ENCODE measurements at regions not wholly inside any gene's neighbourhood (a gene's known extent, or its start where the extent isn't known, plus 50 kb on each side); places are given as distances from the start of the nearest gene placed in this dataset.
A peak's percentile ranks its signal among the peaks of the same experiment; 100 is the strongest.

DNA sequence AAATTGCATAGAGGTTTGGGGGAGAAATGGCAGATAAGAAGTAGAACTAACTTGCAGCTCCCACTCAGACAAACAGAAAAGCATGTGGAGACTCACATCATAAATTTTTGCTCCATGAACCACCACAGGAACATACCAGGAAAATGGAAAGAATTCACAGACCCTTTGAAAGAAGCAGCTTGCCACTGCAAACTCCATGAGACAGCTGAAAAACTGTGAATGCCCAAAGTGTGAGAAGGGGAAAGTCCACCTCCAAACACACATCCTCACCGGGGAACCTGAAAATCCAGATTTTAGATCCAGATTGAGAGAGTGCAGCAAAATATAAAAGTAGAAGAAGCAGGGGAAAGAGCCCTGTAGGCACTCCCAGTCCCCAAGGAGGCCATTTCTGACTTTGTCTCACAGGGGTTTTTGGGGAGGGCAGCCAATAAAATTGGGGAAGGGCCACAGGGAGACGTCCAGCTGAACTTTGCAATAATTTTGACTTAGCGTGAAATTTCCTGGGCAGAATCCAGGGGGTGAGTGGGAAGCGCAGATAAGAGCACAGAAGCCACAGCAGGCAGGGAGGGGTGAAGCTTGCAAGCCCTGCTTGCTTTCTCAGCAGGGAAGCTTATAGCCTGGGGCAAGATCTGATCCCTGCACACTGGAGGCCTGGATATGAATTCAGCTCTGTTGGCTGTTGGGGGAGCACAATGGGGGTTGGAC, 183.4 kb upstream of the UBE2E2 start:
- ChIA-PET POLR2A (no interaction called here), CTCF (interaction anchor here (0.9 kb wide), 1 partner anchor 8 kb away, joined by 4 read pairs; no protein-coding TSS in a partner anchor)
- no peaks in the 10 kb centered on the region for H3K36me3 Mint-ChIP-seq (ENCODE audit: low read depth)
- no peak for DNase-seq
- H3K27me3 Mint-ChIP-seq, result no peaks in the 10 kb centered on the region
- no peaks in the 10 kb centered on the region for H3K4me1 Mint-ChIP-seq
- peaks cover 8% of the 10 kb centered on the region for H3K9me3 Mint-ChIP-seq
- H3K27ac Mint-ChIP-seq, result no peak overlapping the region
- H3K4me3 Mint-ChIP-seq, result no peak overlapping the region

DNA sequence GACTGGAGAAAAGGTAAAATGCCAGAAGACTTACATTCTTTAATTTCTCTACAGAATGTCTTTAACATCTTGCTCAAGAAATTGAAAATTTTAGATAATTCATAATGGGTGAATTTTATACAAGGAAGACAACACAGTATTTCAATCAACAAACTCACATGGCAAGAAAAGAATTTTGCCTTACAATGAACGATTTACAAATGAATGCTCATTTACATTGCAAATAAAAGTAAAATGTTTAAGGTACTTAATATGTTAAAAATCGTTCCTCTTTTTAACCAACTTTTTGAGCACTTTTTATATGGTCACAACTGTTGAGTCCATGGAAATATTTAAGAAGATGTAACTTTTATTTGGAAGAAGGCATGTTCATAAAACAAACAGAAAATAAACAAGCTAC, 174.8 kb upstream of the UBE2E2 start:
- Mint-ChIP-seq H3K27me3 (no peaks in the 10 kb centered on the region), H3K4me3 (no peak overlapping the region), H3K36me3 (ENCODE audit: low read depth) (no peaks in the 10 kb centered on the region), H3K9me3 (peaks cover 2% of the 10 kb centered on the region), H3K4me1 (no peaks in the 10 kb centered on the region), H3K27ac (no peak overlapping the region)
- POLR2A ChIA-PET, result no interaction called here
- CTCF ChIA-PET, result interaction anchor here (1.3 kb wide), 1 partner anchor 8 kb away, joined by 4 read pairs; no protein-coding TSS in a partner anchor
- DNase-seq, result no peak

DNA sequence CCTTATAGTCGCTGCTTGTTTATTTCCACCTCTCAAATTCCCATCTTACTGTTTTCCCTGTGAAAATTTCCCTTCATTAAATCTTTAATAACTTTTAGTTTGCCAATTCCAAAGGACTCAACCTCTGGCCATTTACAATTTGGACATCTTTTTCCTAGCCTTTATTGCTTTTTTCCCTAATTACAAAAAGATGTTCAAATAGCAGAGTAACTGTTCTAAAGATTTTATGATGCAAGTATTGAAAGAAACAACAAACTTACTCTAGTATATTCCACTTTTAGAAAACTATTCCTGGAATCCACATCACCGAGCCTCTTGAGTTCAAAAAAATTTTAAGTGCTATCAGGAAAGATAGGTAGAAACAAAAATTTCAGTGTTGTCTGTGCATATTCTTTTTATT, 174.1 kb upstream of the UBE2E2 start:
- no peaks in the 10 kb centered on the region for H3K4me1 Mint-ChIP-seq
- ChIA-PET CTCF (interaction anchor here (1.3 kb wide), 1 partner anchor 9 kb away, joined by 4 read pairs; no protein-coding TSS in a partner anchor), POLR2A (no interaction called here)
- peaks cover 2% of the 10 kb centered on the region for H3K9me3 Mint-ChIP-seq
- no peak for DNase-seq
- H3K27ac Mint-ChIP-seq, result no peak overlapping the region
- H3K27me3 Mint-ChIP-seq, result no peaks in the 10 kb centered on the region
- no peak overlapping the region for H3K4me3 Mint-ChIP-seq
- no peaks in the 10 kb centered on the region for H3K36me3 Mint-ChIP-seq (ENCODE audit: low read depth)

DNA sequence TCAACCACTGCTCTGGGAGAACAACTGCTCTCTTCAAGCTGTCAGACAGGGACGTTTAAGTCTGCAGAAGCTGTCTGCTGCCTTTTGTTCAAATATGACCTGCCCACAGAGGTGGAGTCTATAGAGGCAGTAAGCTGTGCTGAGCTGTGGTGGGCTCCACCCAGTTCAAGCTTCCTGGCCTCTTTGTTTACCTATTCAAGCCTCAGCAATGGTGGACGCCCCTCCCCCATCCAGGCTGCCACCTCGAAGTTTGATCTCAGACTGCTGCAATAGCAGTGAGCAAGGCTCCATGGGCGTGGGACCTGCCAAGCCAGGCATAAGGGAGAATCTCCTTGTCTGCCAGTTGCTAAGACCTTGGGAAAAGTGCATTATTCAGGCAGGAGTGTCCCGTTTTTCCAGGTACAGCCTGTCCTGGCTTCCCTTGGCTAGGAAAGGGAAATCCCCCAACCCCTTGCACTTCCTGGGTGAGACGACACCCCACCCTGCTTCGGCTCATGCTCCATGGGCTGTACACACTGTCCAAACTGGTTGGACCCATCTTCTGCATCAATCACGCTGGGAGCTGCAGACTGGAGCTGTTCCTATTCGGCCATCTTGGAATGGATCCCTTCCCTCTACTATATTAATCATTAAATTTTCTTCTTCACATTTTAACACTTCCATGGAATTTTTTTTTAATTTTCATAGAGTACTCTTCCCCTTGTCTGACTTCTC, 167.0 kb upstream of the UBE2E2 start:
- no peaks in the 10 kb centered on the region for H3K36me3 Mint-ChIP-seq (ENCODE audit: low read depth)
- no peaks in the 10 kb centered on the region for H3K27me3 Mint-ChIP-seq
- CTCF ChIA-PET, result no interaction called here
- DNase-seq, result peak; percentile 36
- peaks cover 9% of the 10 kb centered on the region for H3K9me3 Mint-ChIP-seq
- peaks cover 7% of the 10 kb centered on the region for H3K4me1 Mint-ChIP-seq
- POLR2A ChIA-PET, result no interaction called here
- peak overlapping the region; percentile 44 for H3K27ac Mint-ChIP-seq
- no peak overlapping the region for H3K4me3 Mint-ChIP-seq

DNA sequence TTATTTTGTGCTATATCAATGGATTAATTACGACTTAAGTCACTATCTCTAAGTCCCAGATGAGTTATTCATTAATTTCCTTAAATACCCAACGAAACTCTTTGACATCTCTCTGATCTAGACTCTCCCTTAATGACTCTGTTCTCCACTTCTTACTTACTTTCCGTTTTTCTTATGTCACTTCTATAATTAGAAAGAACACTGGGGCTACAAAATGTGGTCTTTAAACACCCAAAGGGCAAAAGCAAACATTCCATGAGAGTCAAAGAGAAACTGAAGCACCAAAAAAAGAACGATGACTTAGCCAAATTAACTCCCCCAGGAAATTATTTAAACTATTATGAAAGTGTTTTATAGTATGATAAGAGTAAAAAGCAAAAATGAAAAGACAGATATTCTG, 166.4 kb upstream of the UBE2E2 start:
- Mint-ChIP-seq H3K36me3 (ENCODE audit: low read depth) (no peaks in the 10 kb centered on the region), H3K9me3 (peaks cover 9% of the 10 kb centered on the region)

DNA sequence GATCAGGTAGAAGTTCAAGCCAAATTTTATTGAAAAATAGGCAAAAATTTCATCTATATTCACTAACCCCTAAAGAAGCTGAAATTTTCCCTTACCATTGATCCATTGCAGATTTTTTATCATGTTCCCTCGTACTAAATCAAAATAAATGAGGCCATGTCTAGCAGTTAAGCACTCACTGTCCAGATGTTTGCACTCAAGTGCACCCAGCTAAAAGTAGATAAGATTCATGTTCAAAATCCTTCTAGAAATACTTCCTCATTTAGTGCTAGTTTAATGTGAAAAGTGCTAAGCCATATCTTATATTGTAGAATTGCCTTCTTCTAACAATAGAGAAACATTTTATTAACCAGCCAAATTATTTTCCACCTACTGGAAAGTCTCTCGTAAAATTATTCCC, 164.7 kb upstream of the UBE2E2 start:
- Mint-ChIP-seq H3K4me3 (no peak overlapping the region), H3K36me3 (ENCODE audit: low read depth) (no peaks in the 10 kb centered on the region), H3K27me3 (no peaks in the 10 kb centered on the region), H3K9me3 (peaks cover 9% of the 10 kb centered on the region), H3K27ac (no peak overlapping the region), H3K4me1 (peaks cover 7% of the 10 kb centered on the region)
- no peak for DNase-seq
- ChIA-PET CTCF (no interaction called here), POLR2A (no interaction called here)

More for the DNA sequence above, 166.4 kb upstream of the UBE2E2 start:
- H3K4me3 Mint-ChIP-seq, result no peak overlapping the region
- ChIA-PET POLR2A (no interaction called here), CTCF (no interaction called here)
- DNase-seq, result no peak
- no peaks in the 10 kb centered on the region for H3K27me3 Mint-ChIP-seq
- no peak overlapping the region for H3K27ac Mint-ChIP-seq
- peaks cover 7% of the 10 kb centered on the region for H3K4me1 Mint-ChIP-seq

GRCh38 chr3:23041918-23042696, 161.0 kb upstream of the UBE2E2 start:
- CTCF ChIA-PET, result no interaction called here
- POLR2A ChIA-PET, result no interaction called here
- H3K27ac Mint-ChIP-seq, result no peak overlapping the region
- H3K4me3 Mint-ChIP-seq, result no peak overlapping the region
- H3K27me3 Mint-ChIP-seq, result no peaks in the 10 kb centered on the region
- peaks cover 11% of the 10 kb centered on the region for H3K9me3 Mint-ChIP-seq
- no peaks in the 10 kb centered on the region for H3K4me1 Mint-ChIP-seq
- no peaks in the 10 kb centered on the region for H3K36me3 Mint-ChIP-seq (ENCODE audit: low read depth)
- no peak for DNase-seq

DNA sequence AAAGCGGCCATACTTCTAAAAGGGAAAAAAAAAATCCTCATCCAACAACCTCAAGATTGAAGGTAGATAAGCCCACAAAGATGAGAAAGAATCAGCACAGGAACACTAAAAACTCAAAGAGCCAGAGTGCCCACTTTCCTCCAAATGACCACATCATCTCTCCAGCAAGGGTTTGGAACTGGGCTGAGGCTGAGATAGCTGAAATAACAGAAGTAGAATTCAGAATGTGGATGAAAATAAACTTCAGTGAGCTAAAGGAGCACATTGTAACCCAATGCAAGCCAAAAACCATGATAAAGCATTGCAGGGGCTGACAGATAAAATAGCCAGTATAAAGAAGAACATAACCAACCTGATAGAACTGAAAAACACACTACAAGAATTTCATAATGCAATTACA, 158.7 kb upstream of the UBE2E2 start:
- Mint-ChIP-seq H3K9me3 (peaks cover 11% of the 10 kb centered on the region), H3K4me1 (no peaks in the 10 kb centered on the region), H3K27ac (no peak overlapping the region)

GRCh38 chr3:23046536-23046935, 156.6 kb upstream of the UBE2E2 start:
- no peak overlapping the region for H3K27ac Mint-ChIP-seq
- no peak for DNase-seq
- ChIA-PET CTCF (no interaction called here), POLR2A (no interaction called here)
- no peaks in the 10 kb centered on the region for H3K4me1 Mint-ChIP-seq
- H3K9me3 Mint-ChIP-seq, result peaks cover 11% of the 10 kb centered on the region
- no peak overlapping the region for H3K4me3 Mint-ChIP-seq
- H3K27me3 Mint-ChIP-seq, result no peaks in the 10 kb centered on the region
- H3K36me3 Mint-ChIP-seq (ENCODE audit: low read depth), result no peaks in the 10 kb centered on the region

More for the DNA sequence above, 158.7 kb upstream of the UBE2E2 start:
- ChIA-PET POLR2A (no interaction called here), CTCF (no interaction called here)
- H3K4me3 Mint-ChIP-seq, result no peak overlapping the region
- no peak for DNase-seq
- H3K36me3 Mint-ChIP-seq (ENCODE audit: low read depth), result no peaks in the 10 kb centered on the region
- no peaks in the 10 kb centered on the region for H3K27me3 Mint-ChIP-seq

DNA sequence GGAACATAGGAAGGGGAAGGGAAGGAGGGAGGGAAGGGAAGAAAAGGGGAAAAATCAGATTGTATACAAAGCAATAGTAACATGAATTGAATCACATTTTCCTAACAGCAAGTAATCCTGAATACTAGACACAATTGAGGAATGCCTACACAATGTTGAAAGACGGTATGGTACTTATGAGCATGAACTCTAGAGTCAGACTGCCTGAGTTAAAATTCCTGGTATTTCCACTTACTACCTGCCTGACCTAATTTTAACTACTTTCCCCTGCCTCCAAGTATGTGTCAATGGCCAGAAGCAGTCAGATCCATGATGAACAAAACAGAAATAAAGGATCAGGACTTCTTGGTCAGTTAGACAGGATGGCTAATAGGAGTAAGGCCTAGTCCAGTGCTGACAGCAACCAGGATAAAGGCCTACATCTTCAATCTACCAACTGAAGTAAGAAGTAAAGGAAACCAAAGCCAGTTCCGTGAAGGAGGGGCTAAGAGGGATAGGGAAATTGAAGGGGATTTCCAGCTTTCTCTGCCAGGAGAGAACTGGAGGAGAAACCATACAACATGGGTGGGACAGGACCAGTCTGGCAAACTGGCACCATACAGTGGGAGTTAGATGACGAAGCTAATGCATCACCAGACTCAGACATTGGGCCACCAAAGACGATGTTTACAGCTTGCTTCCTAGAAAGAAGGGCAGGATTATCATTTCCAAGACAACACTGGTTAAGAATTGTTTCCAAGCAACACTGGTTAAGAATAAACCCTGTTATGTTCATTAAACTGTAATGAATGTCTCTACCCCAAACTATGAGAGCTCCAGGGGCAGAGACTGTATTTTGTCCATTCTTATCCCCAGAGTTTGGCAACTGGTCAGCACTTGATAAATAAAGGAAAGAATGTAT, 151.6 kb upstream of the UBE2E2 start:
- H3K36me3 Mint-ChIP-seq (ENCODE audit: low read depth), result no peaks in the 10 kb centered on the region
- ChIA-PET POLR2A (no interaction called here), CTCF (no interaction called here)
- DNase-seq, result no peak
- H3K4me3 Mint-ChIP-seq, result no peak overlapping the region
- no peak overlapping the region for H3K27ac Mint-ChIP-seq
- H3K4me1 Mint-ChIP-seq, result peaks cover 9% of the 10 kb centered on the region
- no peaks in the 10 kb centered on the region for H3K27me3 Mint-ChIP-seq
- H3K9me3 Mint-ChIP-seq, result peaks cover 4% of the 10 kb centered on the region

GRCh38 chr3:23052208-23052607, 150.9 kb upstream of the UBE2E2 start:
- H3K27ac Mint-ChIP-seq, result no peak overlapping the region
- H3K4me3 Mint-ChIP-seq, result no peak overlapping the region
- POLR2A ChIA-PET, result no interaction called here
- DNase-seq, result no peak
- H3K27me3 Mint-ChIP-seq, result no peaks in the 10 kb centered on the region
- H3K4me1 Mint-ChIP-seq, result peaks cover 12% of the 10 kb centered on the region
- CTCF ChIA-PET, result no interaction called here
- peaks cover 2% of the 10 kb centered on the region for H3K9me3 Mint-ChIP-seq
- H3K36me3 Mint-ChIP-seq (ENCODE audit: low read depth), result no peaks in the 10 kb centered on the region

- Mint-ChIP-seq H3K4me1 (peaks cover 12% of the 10 kb centered on the region), H3K27me3 (no peaks in the 10 kb centered on the region), H3K4me3 (no peak overlapping the region), H3K27ac (no peak overlapping the region), H3K36me3 (ENCODE audit: low read depth) (no peaks in the 10 kb centered on the region), H3K9me3 (no peaks in the 10 kb centered on the region)
- ChIA-PET CTCF (no interaction called here), POLR2A (no interaction called here)
- no peak for DNase-seq
These were observed 150.5 kb upstream of the UBE2E2 start for GRCh38 chr3:23052620-23053019.

Data from activated CD4-positive, alpha-beta T cell treated with anti-CD3 and anti-CD28 coated beads, Interleukin-2, amount 10 ng/mL, durations not matched to agents 7 days and 5 days (primary cell).